Esophagus muscularis mucosa (tissue), 4 donors: ENCODE measurements at regions not wholly inside any gene's neighbourhood (a gene's known extent, or its start where the extent isn't known, plus 50 kb on each side); places are given as distances from the start of the nearest gene placed in this dataset.

Experiments used
- DNase-seq: peaks from one replicate; pipeline ENCODE4 v3.0.0-alpha.2; 2017; ENCODE audit errors: extremely low spot score
- H3K27ac ChIP-seq, 4 donors: fragments of 200-600 bp; sonication (generic); replicated peaks in 1 of 4; 1 replicate in 3 of 4; 2 replicates in 1 of 4; pipeline ENCODE4 v1.5.1; 2016 to 2019; ENCODE audit warnings: mild to moderate bottlenecking in 1 of 4
- H3K27me3 ChIP-seq, 4 donors: fragments of 200-600 bp; sonication (generic); one replicate each; pipeline versions ENCODE4 v1.5.1 to v1.6.0; 2016 to 2019
- H3K36me3 ChIP-seq, 4 donors: fragments of 200-600 bp; sonication (generic); one replicate each; pipeline ENCODE4 v1.5.1; 2016 to 2019
- H3K4me1 ChIP-seq, 4 donors: fragments of 200-600 bp; sonication (generic); one replicate each; pipeline ENCODE4 v1.5.1; 2016 to 2019
- H3K4me3 ChIP-seq, 4 donors: fragments of 200-600 bp; sonication (generic); 1 replicate in 2 of 4; 2 replicates in 2 of 4; pipeline ENCODE4 v1.5.1; 2016 to 2019; ENCODE audit warnings: mild to moderate bottlenecking in 4 of 4, moderate library complexity in 1 of 4
- H3K9me3 ChIP-seq, 4 donors: fragments of 200-600 bp; sonication (generic); 1 replicate in 3 of 4; 2 replicates in 1 of 4; pipeline ENCODE4 v1.5.1; 2016 to 2019
- CTCF ChIP-seq, 3 experiments: fragments of 200-600 bp in 2 of 3; fragments of 450-650 bp in 1 of 3; sonication (generic) in 2 of 3; IDR thresholded peaks; one replicate each; pipeline ENCODE4 v1.5.1; 2017 to 2019; ENCODE audit warnings: antibody characterized with exemption in 3 of 3, mild to moderate bottlenecking in 2 of 3, moderate library complexity in 1 of 3
- EP300 ChIP-seq: sonication (generic); formaldehyde crosslinking; IDR thresholded peaks from one replicate; pipeline ENCODE4 v1.6.1; 2017; ENCODE audit warnings: antibody characterized with exemption
- POLR2A ChIP-seq: fragments of 450-650 bp; IDR thresholded peaks from one replicate; pipeline ENCODE4 v1.6.1; 2017; ENCODE audit warnings: antibody characterized with exemption, moderate library complexity, mild to moderate bottlenecking, low read depth
- POLR2AphosphoS5 ChIP-seq, 2 donors: sonication (generic); formaldehyde crosslinking; IDR thresholded peaks; one replicate each; pipeline ENCODE4 v1.6.1; 2017; ENCODE audit warnings: antibody characterized with exemption in 2 of 2
- WGBS: methylation state at CpG from one replicate; pipeline ENCODE4 v1.1.5; 2018; 5-methylcytosine and 5-hydroxymethylcytosine counted together
- intact Hi-C: fragments of 100-400 bp; cut with DNase I; formaldehyde crosslinking; loops from one replicate; pipeline ENCODE4 v1.15.1; 2023

DNA sequence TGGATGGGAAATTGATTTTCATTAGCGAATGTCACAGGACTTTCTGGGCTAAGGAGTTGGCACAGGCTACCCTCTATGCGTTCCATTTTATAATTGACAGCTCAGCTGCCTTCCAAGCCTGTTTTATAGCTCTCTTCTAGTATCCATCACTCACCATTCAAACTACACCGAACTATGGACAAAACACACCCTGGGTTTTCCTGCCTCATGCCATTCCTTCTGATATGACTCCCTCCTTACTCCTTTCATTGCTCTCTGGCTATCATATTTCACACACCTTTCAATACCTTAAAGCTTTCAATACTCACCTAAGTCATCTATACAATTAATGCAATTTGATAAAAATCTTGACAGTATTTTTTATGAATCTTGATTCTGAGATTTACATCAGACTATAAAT lies 181.3 kb downstream of the RAP2A start:
- no peaks in the 10 kb centered on the region for H3K36me3 ChIP-seq
- H3K9me3 ChIP-seq: no peaks in the 10 kb centered on the region
- no peaks in the 10 kb centered on the region for H3K4me1 ChIP-seq
- WGBS: 68% methylated on average over 3 of the region's 3 CpGs
- no peak for DNase-seq
- intact Hi-C loops: no loop called here
- TF ChIP-seq POLR2AphosphoS5 (IDR thresholded peaks at IDR 0.05): no peak
- TF ChIP-seq POLR2A: no peak
- no peak for TF ChIP-seq EP300
- H3K27ac ChIP-seq: no peak overlapping the region
- no peak overlapping the region for H3K4me3 ChIP-seq
- no peaks in the 10 kb centered on the region for H3K27me3 ChIP-seq

DNA sequence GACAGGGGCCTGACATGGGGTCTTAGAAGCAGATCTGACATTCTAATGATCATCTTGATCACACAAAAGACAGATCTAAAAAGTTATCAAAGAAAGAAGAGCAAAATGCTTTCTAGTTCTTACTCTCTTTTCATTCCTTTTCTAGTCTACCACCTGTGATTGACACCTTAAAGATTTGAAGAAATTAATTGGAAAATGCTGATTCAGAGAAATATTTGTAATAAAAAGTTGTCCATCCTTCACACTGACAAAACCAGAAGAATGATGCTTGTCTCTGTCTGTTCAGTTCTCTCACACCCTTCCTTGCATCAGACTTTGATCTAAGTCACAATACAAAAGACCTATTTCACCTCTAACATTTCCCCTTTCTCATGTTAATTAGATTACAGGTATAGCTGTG lies 182.4 kb downstream of the RAP2A start:
- H3K36me3 ChIP-seq: no peaks in the 10 kb centered on the region

DNA sequence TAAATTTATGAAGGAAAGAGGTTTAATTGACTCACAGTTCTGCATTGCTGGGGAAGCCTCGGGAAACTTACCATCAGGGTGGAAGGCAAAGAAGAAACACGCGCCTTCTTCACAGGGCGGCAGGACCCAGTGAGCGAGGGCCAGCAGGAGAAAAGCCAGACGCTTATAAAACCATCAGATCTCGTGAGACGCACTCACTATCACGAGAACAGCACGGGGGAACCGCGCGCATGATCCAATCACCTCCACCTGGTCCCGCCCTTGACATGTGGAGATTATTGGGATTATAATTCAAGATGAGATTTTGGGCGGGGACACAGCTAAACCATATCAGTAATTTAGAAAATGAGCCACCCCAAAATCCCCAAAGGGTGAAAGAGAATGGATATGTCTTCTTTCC lies 187.1 kb downstream of the RAP2A start:
- H3K4me3 ChIP-seq: no peak overlapping the region
- H3K4me1 ChIP-seq: no peaks in the 10 kb centered on the region
- no peak overlapping the region for H3K27ac ChIP-seq
- WGBS: 94% methylated on average over 15 of the region's 15 CpGs
- no peaks in the 10 kb centered on the region for H3K36me3 ChIP-seq
- DNase-seq: no peak
- no peaks in the 10 kb centered on the region for H3K9me3 ChIP-seq
- intact Hi-C loops: no loop called here
- TF ChIP-seq CTCF (IDR thresholded peaks at IDR 0.05): no peak
- no peak for TF ChIP-seq POLR2AphosphoS5 (IDR thresholded peaks at IDR 0.05)
- no peak for TF ChIP-seq EP300
- TF ChIP-seq POLR2A: no peak
- H3K27me3 ChIP-seq: no peaks in the 10 kb centered on the region

More for the DNA sequence above, 182.4 kb downstream of the RAP2A start:
- TF ChIP-seq POLR2A (no peak), POLR2AphosphoS5 (IDR thresholded peaks at IDR 0.05) (no peak), EP300 (no peak), CTCF (IDR thresholded peaks at IDR 0.05) (no peak)
- intact Hi-C loops: no loop called here
- Histone ChIP-seq H3K27ac (no peak overlapping the region), H3K4me1 (no peaks in the 10 kb centered on the region), H3K4me3 (no peak overlapping the region), H3K27me3 (no peaks in the 10 kb centered on the region), H3K9me3 (no peaks in the 10 kb centered on the region)
- DNase-seq: no peak

DNA sequence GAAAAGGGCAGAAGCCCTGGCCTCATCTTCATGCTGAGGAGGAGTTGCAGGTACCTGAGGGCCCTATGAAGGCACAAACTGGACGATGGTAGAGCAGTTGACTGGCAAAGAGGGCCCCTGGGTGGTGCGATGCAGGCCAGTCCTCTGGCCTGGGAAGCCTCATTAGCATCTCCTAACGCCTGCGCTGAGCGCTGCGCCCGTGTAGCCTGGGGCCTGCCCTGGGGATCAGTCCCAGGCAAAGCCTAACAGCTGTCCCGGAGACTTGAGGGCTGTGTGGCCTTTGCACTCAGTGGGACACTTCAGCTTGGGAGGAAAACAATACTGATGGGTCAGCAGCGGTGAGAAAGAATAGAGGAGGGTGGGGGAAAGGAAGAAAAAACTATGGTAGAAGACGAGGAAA lies 187.7 kb downstream of the RAP2A start:
- intact Hi-C loops: no loop called here
- Histone ChIP-seq H3K36me3 (no peaks in the 10 kb centered on the region), H3K27me3 (no peaks in the 10 kb centered on the region), H3K4me1 (no peaks in the 10 kb centered on the region), H3K9me3 (no peaks in the 10 kb centered on the region), H3K4me3 (no peak overlapping the region), H3K27ac (no peak overlapping the region)
- DNase-seq: no peak
- no peak for TF ChIP-seq POLR2A
- no peak for TF ChIP-seq EP300
- TF ChIP-seq POLR2AphosphoS5 (IDR thresholded peaks at IDR 0.05): no peak
- no peak for TF ChIP-seq CTCF (IDR thresholded peaks at IDR 0.05)
- whole genome bisulfite sequencing: 55% methylated on average over 9 of the region's 10 CpGs

DNA sequence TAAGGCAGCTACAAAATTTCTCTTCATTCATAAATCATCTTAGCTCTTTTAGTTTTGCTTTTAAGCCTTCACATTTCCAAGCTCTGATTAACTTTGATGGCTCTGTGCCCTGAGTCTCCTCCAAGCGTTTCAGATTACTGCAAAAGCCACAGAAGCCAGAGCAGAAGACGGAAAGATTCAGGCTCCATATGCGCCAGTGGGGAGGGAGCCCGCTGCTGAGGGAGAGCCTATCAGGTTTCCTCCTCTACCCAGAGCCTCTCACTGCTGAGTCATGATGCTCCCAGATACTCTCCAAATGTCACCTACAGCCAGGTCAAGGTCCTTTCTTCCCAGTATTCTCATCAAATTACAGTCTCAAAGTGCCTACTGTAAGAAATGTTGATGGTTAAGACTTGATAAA lies 193.6 kb downstream of the RAP2A start:
- intact Hi-C loops: no loop called here
- Histone ChIP-seq H3K9me3 (peaks cover 0 to 17% (median 8%) of the 10 kb centered on the region in 4 donors), H3K4me1 (peaks cover 0 to 8% (median 4%) of the 10 kb centered on the region in 4 donors), H3K36me3 (no peaks in the 10 kb centered on the region), H3K4me3 (no peak overlapping the region), H3K27me3 (no peaks in the 10 kb centered on the region), H3K27ac (no peak overlapping the region)
- no peak for DNase-seq
- 37% methylated on average over 4 of the region's 4 CpGs for WGBS
- TF ChIP-seq POLR2AphosphoS5 (IDR thresholded peaks at IDR 0.05) (no peak), POLR2A (no peak), CTCF (IDR thresholded peaks at IDR 0.05) (no peak)
